A549 (cell line): ENCODE measurements at regions not wholly inside any gene's neighbourhood (a gene's known extent, or its start where the extent isn't known, plus 50 kb on each side); places are given as distances from the start of the nearest gene placed in this dataset.

Experiments used
- CHD2 ChIP-seq: fragments of 150-350 bp; IDR thresholded peaks from 2 replicates; pipeline ENCODE4 v1.6.1; 2014; ENCODE audit warnings: low read length; ENCODE audit not compliant: partially characterized antibody
- EP300 ChIP-seq, 2 experiments: fragments of >200 bp; sonication (Bioruptor Twin); formaldehyde crosslinking; IDR thresholded peaks; 2 replicates in 1 of 2; 3 replicates in 1 of 2; pipeline ENCODE4 v1.6.1; 2016 to 2017
- ESRRA ChIP-seq: fragments of 150-350 bp; IDR thresholded peaks from 2 replicates; pipeline ENCODE4 v1.6.1; 2014; ENCODE audit warnings: mild to moderate bottlenecking, low read length, borderline replicate concordance
- HEYL ChIP-seq: fragments of 250-450 bp; sonication (Bioruptor Pico); IDR thresholded peaks from 2 replicates; pipeline ENCODE4 v1.8.0; 2021; ENCODE audit warnings: mild to moderate bottlenecking, moderate library complexity
- HOXB13 ChIP-seq: fragments of 250-450 bp; sonication (Bioruptor Pico); IDR thresholded peaks from 2 replicates; pipeline ENCODE4 v1.5.0; 2020; ENCODE audit warnings: low read depth, mild to moderate bottlenecking, moderate library complexity
- KDM1A ChIP-seq: fragments of 200-600 bp; sonication (generic); IDR thresholded peaks from 2 replicates; pipeline ENCODE4 v1.6.1; 2016; ENCODE audit warnings: low read depth, mild to moderate bottlenecking
- MYC ChIP-seq: IDR thresholded peaks from 2 replicates; pipeline ENCODE4 v1.6.1; 2012; ENCODE audit warnings: mild to moderate bottlenecking, inconsistent platforms, low read length, improper control_type of control experiment, borderline replicate concordance
- NR3C1 ChIP-seq: fragments of >200 bp; sonication (Bioruptor Twin); formaldehyde crosslinking; IDR thresholded peaks from 3 replicates; pipeline ENCODE4 v1.6.1; 2017
- POLR2A ChIP-seq: IDR thresholded peaks from 2 replicates; pipeline ENCODE4 v1.6.1; 2012; ENCODE audit warnings: mild to moderate bottlenecking, low read length
- RAD21 ChIP-seq, 2 experiments: fragments of >200 bp in 1 of 2; sonication (Bioruptor Twin) in 1 of 2; formaldehyde crosslinking in 1 of 2; IDR thresholded peaks in 1 of 2; conservative IDR thresholded peaks in 1 of 2; 2 replicates in 1 of 2; 3 replicates in 1 of 2; pipeline ENCODE4 v1.6.1; 2012 to 2018; ENCODE audit warnings: inconsistent platforms in 1 of 2
- ZSCAN20 ChIP-seq: fragments of 250-450 bp; sonication (Bioruptor Pico); IDR thresholded peaks from 2 replicates; pipeline ENCODE4 v1.8.0; 2022; ENCODE audit warnings: mild to moderate bottlenecking, moderate library complexity
- TF ChIP-seq, protein P1 (sequence below): fragments of >200 bp; sonication (Bioruptor Twin); formaldehyde crosslinking; IDR thresholded peaks from 3 replicates; pipeline ENCODE4 v1.5.1; 2016
- TF ChIP-seq, protein P2 (sequence below): IDR thresholded peaks from 2 replicates; pipeline ENCODE4 v1.6.1; 2012

DNA sequence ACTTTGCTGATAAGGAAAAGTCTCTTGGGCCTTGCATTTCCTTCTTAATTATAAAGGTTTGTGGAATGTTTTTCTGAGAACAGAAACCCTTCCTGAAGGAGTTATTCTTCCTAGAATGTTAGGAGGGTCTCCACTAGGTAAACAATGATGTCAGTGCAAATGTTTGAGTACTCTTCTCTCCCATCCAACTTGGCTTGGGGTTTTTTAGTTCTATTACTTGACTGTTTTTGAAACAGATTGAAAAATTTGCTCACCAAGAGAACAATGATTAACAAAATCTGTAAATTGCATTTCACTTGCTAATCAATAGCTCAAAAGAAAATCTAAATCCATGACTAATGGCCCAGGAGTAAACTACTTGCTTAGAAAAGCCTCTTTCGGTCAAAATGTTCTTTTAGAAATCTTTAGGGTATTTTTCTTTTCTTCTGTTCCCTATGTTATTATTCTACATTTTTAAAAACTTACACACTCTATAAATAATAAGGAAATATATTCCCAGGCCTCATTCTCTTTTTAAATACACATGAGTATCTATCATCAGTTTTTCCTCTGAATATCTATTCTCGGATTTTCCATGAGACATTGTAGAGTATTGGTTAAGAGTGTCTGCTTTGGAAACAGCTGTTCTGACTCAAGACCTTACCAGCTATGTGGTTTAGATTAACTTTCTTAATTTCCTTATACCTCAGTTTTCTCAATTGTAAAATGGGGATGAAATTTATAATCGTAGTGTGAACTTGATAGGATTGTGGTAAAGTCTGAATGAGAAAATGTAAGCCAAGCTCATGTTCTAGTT lies 234.2 kb upstream of the CITED2 start:
- TF ChIP-seq, protein P1, sequence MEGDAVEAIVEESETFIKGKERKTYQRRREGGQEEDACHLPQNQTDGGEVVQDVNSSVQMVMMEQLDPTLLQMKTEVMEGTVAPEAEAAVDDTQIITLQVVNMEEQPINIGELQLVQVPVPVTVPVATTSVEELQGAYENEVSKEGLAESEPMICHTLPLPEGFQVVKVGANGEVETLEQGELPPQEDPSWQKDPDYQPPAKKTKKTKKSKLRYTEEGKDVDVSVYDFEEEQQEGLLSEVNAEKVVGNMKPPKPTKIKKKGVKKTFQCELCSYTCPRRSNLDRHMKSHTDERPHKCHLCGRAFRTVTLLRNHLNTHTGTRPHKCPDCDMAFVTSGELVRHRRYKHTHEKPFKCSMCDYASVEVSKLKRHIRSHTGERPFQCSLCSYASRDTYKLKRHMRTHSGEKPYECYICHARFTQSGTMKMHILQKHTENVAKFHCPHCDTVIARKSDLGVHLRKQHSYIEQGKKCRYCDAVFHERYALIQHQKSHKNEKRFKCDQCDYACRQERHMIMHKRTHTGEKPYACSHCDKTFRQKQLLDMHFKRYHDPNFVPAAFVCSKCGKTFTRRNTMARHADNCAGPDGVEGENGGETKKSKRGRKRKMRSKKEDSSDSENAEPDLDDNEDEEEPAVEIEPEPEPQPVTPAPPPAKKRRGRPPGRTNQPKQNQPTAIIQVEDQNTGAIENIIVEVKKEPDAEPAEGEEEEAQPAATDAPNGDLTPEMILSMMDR = no peak
- no peak for TF ChIP-seq ESRRA
- TF ChIP-seq CHD2 = no peak
- no peak for TF ChIP-seq RAD21 (conservative IDR thresholded peaks at IDR 0.05 in 1 of 2, IDR thresholded peaks at IDR 0.05 in 1 of 2)
- TF ChIP-seq MYC = no peak
- TF ChIP-seq NR3C1 = no peak
- no peak for TF ChIP-seq ZSCAN20 (CRISPR knock-in tag)
- no peak for TF ChIP-seq EP300 (IDR thresholded peaks at IDR 0.05)
- TF ChIP-seq POLR2A = no peak
- TF ChIP-seq HOXB13 = no peak
- TF ChIP-seq KDM1A = no peak
- no peak for TF ChIP-seq HEYL (CRISPR knock-in tag)
- TF ChIP-seq, protein P2, sequence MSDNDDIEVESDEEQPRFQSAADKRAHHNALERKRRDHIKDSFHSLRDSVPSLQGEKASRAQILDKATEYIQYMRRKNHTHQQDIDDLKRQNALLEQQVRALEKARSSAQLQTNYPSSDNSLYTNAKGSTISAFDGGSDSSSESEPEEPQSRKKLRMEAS = no peak
